Transverse colon (tissue), 4 donors: ENCODE measurements at regions not wholly inside any gene's neighbourhood (a gene's known extent, or its start where the extent isn't known, plus 50 kb on each side); places are given as distances from the start of the nearest gene placed in this dataset.

Experiments
- DNase-seq: peaks from one replicate; pipeline ENCODE4 v3.0.0-alpha.2; 2019
- H3K27ac ChIP-seq, 4 donors: fragments of 200-600 bp; sonication (generic); 2 replicates each; pipeline ENCODE4 v1.5.1; 2016 to 2018; ENCODE audit warnings: inconsistent platforms in 4 of 4
- H3K27me3 ChIP-seq: fragments of 200-600 bp; sonication (generic); 2 replicates; pipeline ENCODE4 v1.5.1; 2017; ENCODE audit warnings: inconsistent platforms
- H3K36me3 ChIP-seq, 4 donors: fragments of 200-600 bp; sonication (generic); 2 replicates each; pipeline ENCODE4 v1.5.1; 2017 to 2019; ENCODE audit warnings: inconsistent platforms in 4 of 4
- H3K4me1 ChIP-seq, 4 donors: fragments of 200-600 bp; sonication (generic); 2 replicates each; pipeline ENCODE4 v1.5.1; 2017 to 2020; ENCODE audit warnings: inconsistent platforms in 4 of 4
- H3K4me3 ChIP-seq, 4 donors: fragments of 200-600 bp; sonication (generic); 1 replicate in 1 of 4; 2 replicates in 3 of 4; pipeline versions ENCODE4 v1.5.1 to v1.6.1; 2017 to 2019; ENCODE audit warnings: inconsistent platforms in 4 of 4
- H3K9me3 ChIP-seq, 2 donors: fragments of 200-600 bp; sonication (generic); 2 replicates each; pipeline ENCODE4 v1.5.1; 2017 to 2019; ENCODE audit warnings: inconsistent platforms in 2 of 2
- EP300 ChIP-seq: sonication (generic); formaldehyde crosslinking; IDR thresholded peaks from one replicate; pipeline ENCODE4 v1.6.1; 2017; ENCODE audit warnings: antibody characterized with exemption, low read depth
- POLR2A ChIP-seq: fragments of 450-650 bp; IDR thresholded peaks from one replicate; pipeline ENCODE4 v1.6.1; 2016; ENCODE audit warnings: antibody characterized with exemption, mild to moderate bottlenecking, moderate library complexity
- POLR2AphosphoS5 ChIP-seq, 3 donors: sonication (generic); formaldehyde crosslinking; IDR thresholded peaks; one replicate each; pipeline ENCODE4 v1.6.1; 2016; ENCODE audit warnings: antibody characterized with exemption in 3 of 3
- WGBS, 2 donors: methylation state at CpG; one replicate each; pipeline ENCODE4 v1.1.5; 2018; ENCODE audit warnings: low coverage in 1 of 2; 5-methylcytosine and 5-hydroxymethylcytosine counted together
- in situ Hi-C, 4 donors: fragments of 200-750 bp; cut with MboI; loops; one replicate each; pipeline versions ENCODE4 v1.15.0 to v1.15.1; 2017; ENCODE audit warnings: low sequenced_read_pairs in 3 of 4, low pct_ligation_motif_present in 1 of 4, low pct_unique_long_range_greater_than_20kb in 1 of 4
- intact Hi-C: fragments of 100-400 bp; cut with DNase I; formaldehyde crosslinking; loops from one replicate; pipeline ENCODE4 v1.15.1; 2023; ENCODE audit warnings: low total_unique reads
- TF ChIP-seq, protein P1 (sequence below), 5 experiments: fragments of 200-600 bp in 3 of 5; fragments of 450-650 bp in 2 of 5; sonication (generic) in 3 of 5; IDR thresholded peaks; 1 replicate in 2 of 5; 2 replicates in 3 of 5; pipeline ENCODE4 v1.5.1; 2016 to 2017; ENCODE audit warnings: antibody characterized with exemption in 5 of 5, inconsistent platforms in 3 of 5, mild to moderate bottlenecking in 2 of 5, moderate library complexity in 1 of 5

DNA sequence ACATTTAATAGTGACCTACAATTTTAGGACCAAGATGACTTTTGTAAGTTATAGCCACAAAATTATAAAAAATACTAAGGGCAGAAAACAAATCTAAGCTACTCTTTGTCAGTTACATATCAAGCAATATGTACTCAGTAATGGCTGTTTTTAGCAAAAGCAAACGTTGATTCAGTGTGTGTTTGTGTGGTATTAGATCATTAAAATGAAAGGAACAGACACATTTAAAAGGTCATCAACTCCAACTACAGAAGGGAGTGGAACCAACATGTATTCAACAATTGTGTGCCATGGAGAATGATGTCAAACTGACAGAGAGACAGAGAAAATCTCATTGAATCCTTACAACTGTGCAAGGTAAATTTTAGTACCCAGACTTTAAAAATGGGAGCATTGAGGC, 268.8 kb upstream of the STT3B start:
- no peaks in the 10 kb centered on the region for H3K9me3 ChIP-seq
- no peak for DNase-seq
- WGBS, 2 donors, result 38 to 42% methylated on average over 1 of the region's 1 CpG
- H3K4me1 ChIP-seq, result no peaks in the 10 kb centered on the region
- H3K4me3 ChIP-seq, result no peak overlapping the region
- no peaks in the 10 kb centered on the region for H3K36me3 ChIP-seq
- intact Hi-C loops, result no loop called here
- no peak overlapping the region for H3K27ac ChIP-seq
- TF ChIP-seq EP300 (no peak), POLR2A (no peak), POLR2AphosphoS5 (IDR thresholded peaks at IDR 0.05) (no peak)
- TF ChIP-seq, protein P1, sequence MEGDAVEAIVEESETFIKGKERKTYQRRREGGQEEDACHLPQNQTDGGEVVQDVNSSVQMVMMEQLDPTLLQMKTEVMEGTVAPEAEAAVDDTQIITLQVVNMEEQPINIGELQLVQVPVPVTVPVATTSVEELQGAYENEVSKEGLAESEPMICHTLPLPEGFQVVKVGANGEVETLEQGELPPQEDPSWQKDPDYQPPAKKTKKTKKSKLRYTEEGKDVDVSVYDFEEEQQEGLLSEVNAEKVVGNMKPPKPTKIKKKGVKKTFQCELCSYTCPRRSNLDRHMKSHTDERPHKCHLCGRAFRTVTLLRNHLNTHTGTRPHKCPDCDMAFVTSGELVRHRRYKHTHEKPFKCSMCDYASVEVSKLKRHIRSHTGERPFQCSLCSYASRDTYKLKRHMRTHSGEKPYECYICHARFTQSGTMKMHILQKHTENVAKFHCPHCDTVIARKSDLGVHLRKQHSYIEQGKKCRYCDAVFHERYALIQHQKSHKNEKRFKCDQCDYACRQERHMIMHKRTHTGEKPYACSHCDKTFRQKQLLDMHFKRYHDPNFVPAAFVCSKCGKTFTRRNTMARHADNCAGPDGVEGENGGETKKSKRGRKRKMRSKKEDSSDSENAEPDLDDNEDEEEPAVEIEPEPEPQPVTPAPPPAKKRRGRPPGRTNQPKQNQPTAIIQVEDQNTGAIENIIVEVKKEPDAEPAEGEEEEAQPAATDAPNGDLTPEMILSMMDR (IDR thresholded peaks at IDR 0.05), result no peak
- in situ Hi-C loops, result no loop called here
- H3K27me3 ChIP-seq, result no peaks in the 10 kb centered on the region

DNA sequence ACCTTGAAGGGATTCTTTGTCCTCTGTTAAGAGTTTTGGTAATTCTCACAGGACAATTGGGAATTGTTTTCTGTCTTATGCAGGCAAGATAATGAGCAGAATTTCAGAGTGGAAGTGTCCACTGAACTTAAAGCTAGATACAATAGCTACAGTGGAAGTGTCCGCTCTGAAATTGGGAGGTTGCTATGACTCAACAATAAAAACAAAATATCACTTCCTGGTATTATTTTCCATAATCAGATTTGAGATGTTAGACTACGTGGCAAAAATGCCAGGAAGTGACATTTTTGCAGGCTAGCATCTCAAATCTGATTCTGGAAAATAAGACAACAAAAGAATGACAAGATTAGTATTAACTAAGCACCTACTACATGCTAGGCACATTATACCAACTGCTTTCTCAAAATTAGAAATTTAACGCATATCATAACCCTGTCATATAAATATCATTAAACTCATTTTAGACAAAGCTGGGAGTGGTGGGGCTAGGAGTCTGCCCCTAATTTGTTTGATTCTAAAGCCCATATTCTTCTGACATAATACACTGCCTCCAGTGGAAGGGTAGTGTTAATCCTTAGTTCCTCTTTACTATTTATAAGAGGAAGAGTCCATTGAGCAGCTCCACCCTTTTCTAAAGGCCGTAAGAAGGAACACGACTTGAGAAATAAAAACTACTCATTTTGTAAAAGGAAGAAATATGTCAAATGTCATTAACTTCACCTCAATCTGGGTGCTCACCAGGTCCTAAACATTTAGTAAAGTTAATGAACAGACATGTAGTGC, 266.9 kb upstream of the STT3B start:
- in situ Hi-C loops, result no loop called here
- 72 to 81% methylated on average over 4 to 5 of the region's 5 CpGs for WGBS, 2 donors
- TF ChIP-seq, protein P1 (IDR thresholded peaks at IDR 0.05), result no peak
- no peak for TF ChIP-seq POLR2A
- no peak for TF ChIP-seq POLR2AphosphoS5 (IDR thresholded peaks at IDR 0.05)
- TF ChIP-seq EP300, result no peak
- Histone ChIP-seq H3K4me3 (no peak overlapping the region), H3K27me3 (no peaks in the 10 kb centered on the region), H3K9me3 (no peaks in the 10 kb centered on the region), H3K36me3 (no peaks in the 10 kb centered on the region), H3K27ac (no peak overlapping the region), H3K4me1 (no peaks in the 10 kb centered on the region)
- no peak for DNase-seq
- intact Hi-C loops, result no loop called here

- no peak for DNase-seq
- in situ Hi-C loops (no loop called here), intact Hi-C loops (no loop called here)
- TF ChIP-seq POLR2A, result no peak
- TF ChIP-seq POLR2AphosphoS5 (IDR thresholded peaks at IDR 0.05), result no peak
- TF ChIP-seq EP300, result no peak
- TF ChIP-seq, protein P1 (IDR thresholded peaks at IDR 0.05), result no peak
- no peaks in the 10 kb centered on the region for H3K27me3 ChIP-seq
- no peaks in the 10 kb centered on the region for H3K4me1 ChIP-seq
- H3K27ac ChIP-seq, result no peak overlapping the region
- H3K36me3 ChIP-seq, result no peaks in the 10 kb centered on the region
- no peak overlapping the region for H3K4me3 ChIP-seq
- 88 to 100% methylated on average over 1 to 7 of the region's 7 CpGs for WGBS, 2 donors
- H3K9me3 ChIP-seq, result no peaks in the 10 kb centered on the region
These were observed 263.9 kb upstream of the STT3B start for GRCh38 chr3:31268868-31269267.

- no peak for DNase-seq
- H3K4me3 ChIP-seq, result no peak overlapping the region
- H3K4me1 ChIP-seq, result no peaks in the 10 kb centered on the region
- intact Hi-C loops (no loop called here), in situ Hi-C loops (no loop called here)
- TF ChIP-seq POLR2AphosphoS5 (IDR thresholded peaks at IDR 0.05) (no peak), POLR2A (no peak), EP300 (no peak)
- TF ChIP-seq, protein P1 (IDR thresholded peaks at IDR 0.05), result no peak
- no peaks in the 10 kb centered on the region for H3K27me3 ChIP-seq
- no peaks in the 10 kb centered on the region for H3K9me3 ChIP-seq
- H3K27ac ChIP-seq, result no peak overlapping the region
- H3K36me3 ChIP-seq, result no peaks in the 10 kb centered on the region
These were observed 262.7 kb upstream of the STT3B start for GRCh38 chr3:31270010-31270409.
